GM18868 (cell line): ENCODE measurements at regions not wholly inside any gene's neighbourhood (a gene's known extent, or its start where the extent isn't known, plus 50 kb on each side); places are given as distances from the start of the nearest gene placed in this dataset.
"Not testable (repeated sequence)": the region's sequence is repeated elsewhere in the genome, so short reads cannot be mapped to it uniquely, and the experiment has no call there.

Experiments used
- ATAC-seq: cut with Tn5 transposase; IDR thresholded peaks from one replicate; pipeline ENCODE4 v1.9.1; 2021; ENCODE audit warnings: mild to moderate bottlenecking, moderate library complexity; ENCODE audit not compliant: unreplicated experiment

DNA sequence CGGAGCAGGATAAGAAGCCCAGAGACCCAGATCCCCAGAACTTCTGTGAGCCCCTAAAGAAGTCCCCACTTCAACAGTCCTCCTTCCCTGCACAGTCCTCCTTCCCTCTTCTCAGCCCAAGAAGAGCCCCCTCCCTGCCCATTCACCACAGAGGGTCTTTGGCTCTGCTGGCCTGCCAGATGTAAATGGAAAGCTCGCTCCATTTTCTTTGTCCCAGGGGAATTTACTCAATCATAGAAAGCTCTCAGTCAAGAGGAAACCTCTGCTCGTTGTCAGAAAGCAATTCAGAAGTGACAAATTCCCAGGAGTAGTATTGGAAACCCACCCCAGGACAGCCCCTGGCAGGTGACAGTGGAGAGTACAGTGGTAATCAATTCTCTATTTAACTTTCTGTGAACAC, 105.5 kb upstream of the SMAD3 start:
- no peak for ATAC-seq

- no peak for ATAC-seq
Observed at GRCh38 chr15:66960519-66960918, 104.9 kb upstream of the SMAD3 start.

- ATAC-seq = no peak
Observed at GRCh38 chr15:66961407-66961884, 104.0 kb upstream of the SMAD3 start.

- no peak for ATAC-seq
Observed at GRCh38 chr15:66961901-66962300, 103.5 kb upstream of the SMAD3 start.

GRCh38 chr15:66962522-66962921, 102.9 kb upstream of the SMAD3 start:
- ATAC-seq = no peak

- no peak for ATAC-seq
Observed at GRCh38 chr15:66963084-66963483, 102.3 kb upstream of the SMAD3 start.

GRCh38 chr15:66963710-66964109, 101.7 kb upstream of the SMAD3 start:
- no peak for ATAC-seq

DNA sequence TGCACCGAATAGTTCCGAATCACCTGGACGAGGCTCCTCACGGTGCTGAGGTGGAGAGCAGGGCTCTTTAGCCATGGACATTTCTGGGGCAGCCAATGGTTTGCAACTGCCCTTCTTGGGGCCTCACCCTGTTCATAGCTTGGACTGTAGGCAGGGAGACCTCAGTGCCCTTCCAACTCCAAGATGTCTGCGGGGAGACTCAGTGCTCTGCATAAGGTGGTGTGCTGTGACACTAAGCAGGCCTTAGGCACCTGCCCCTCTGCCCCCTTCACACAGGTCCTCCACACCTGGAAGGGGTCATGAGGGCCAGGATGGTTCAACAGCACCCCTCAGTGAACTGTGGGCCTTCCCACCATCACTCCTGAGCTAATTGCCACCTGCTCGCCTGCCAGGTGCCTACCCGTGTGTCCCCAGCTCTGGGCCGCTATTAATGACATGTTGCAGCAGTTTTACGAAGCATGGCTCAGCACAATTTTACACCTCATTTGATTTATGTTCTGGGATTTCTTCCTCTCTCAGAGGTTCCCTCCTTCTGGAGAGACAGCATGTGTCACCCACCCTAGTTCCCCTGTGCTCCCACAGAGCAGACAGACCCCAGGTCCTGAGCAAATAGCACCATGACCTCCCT, 101.2 kb upstream of the SMAD3 start:
- no peak for ATAC-seq

GRCh38 chr15:66964791-66965190, 100.6 kb upstream of the SMAD3 start:
- no peak for ATAC-seq

- no peak for ATAC-seq
Observed at GRCh38 chr15:66965201-66965900, 100.1 kb upstream of the SMAD3 start.

GRCh38 chr15:66966256-66966655, 99.1 kb upstream of the SMAD3 start:
- no peak for ATAC-seq

GRCh38 chr15:66968806-66969596, 96.4 kb upstream of the SMAD3 start:
- ATAC-seq = no peak

- ATAC-seq = not testable (repeated sequence)
Observed at GRCh38 chr15:66974131-66974530, 91.3 kb upstream of the SMAD3 start.

- ATAC-seq = not testable (repeated sequence)
Observed at GRCh38 chr15:66976106-66976640, 89.2 kb upstream of the SMAD3 start.

GRCh38 chr15:66980326-66980725, 85.1 kb upstream of the SMAD3 start:
- ATAC-seq = not testable (repeated sequence)

DNA sequence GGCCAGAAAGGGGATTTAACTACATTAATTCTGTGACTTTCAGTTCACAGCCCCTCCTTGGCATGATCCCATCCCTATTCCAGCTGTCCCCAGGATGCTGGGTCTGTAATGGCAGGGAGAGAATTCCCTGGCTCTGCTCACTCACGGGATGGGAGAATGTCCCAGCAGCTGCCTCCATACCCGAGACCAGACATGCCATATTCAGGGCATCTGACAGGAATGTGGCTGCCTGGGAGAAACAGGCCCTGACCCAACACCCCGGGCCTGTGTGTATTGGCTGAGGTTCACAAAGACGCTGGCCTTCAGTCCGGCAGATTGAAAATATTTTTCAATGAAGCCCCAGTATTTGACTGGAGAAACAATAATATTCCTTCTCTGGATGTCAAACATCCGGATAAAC, 83.6 kb upstream of the SMAD3 start:
- no peak for ATAC-seq

- ATAC-seq = no peak
Observed at GRCh38 chr15:66982250-66982649, 83.2 kb upstream of the SMAD3 start.

- no peak for ATAC-seq
Observed at GRCh38 chr15:66982816-66983215, 82.6 kb upstream of the SMAD3 start.

DNA sequence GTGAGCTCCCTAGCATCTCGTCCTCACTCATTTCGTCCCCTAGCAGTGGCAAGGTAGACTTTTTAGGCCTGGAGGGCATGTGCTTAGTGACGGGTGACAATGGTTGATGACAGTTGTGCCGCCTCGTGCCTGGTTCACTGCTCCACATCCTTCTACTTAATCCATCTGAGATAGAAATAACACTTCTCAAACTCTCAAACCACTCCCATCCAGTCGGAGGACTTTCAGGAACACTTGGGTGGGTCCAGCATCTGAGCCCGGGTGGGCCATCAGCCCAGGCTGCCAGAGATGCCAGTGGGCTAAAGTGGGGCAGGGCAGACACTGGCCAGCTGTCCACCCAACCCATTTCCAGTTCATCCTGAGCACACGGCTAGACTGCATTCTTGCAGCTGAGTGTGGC, 79.7 kb upstream of the SMAD3 start:
- ATAC-seq = no peak

DNA sequence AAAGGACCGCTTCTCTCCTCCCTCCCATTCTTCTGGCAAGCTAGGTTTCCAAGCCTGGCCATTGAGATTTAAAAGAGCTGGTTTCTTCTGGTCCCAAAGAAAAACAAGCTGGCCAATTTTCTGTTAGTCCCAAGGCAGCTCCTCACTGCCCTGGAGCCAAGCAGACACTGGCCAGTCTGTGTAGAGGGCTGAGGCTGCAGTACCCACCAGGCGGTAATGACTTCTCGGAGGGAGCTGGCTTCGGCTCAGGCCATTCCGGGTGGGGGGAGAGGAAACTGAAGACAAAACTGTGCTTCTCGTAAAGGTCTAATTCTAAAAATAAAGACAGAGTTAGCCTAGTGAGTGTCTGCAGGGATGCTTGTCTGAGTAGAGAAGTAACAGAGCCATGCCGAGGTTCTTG, 78.5 kb upstream of the SMAD3 start:
- ATAC-seq = no peak

DNA sequence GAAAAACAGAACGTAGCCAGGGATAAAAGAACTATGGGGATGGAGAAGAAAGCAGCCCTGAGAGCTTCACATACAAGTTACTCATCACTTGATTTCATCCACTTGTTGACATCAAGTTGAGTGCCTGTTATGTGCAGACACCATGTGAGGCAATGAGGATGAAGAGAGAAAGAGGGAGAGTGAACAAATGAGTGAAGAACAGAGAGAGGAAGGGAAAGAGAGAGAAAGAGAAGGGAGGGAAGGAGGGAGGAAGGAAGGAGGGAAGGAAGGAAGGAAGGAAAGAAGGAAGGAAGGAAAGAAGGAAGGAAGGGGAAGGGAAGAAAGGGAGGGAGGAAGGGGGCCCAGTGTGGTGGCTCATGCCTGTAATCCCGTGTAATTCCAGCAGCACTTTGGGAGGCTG, 72.3 kb upstream of the SMAD3 start:
- ATAC-seq = no peak
